ENCODE measurements at regions not wholly inside any gene's neighbourhood (a gene's known extent, or its start where the extent isn't known, plus 50 kb on each side); places are given as distances from the start of the nearest gene placed in this dataset.

GRCh38 chr2:132274000-132274399, 112.2 kb upstream of the ANKRD30BL start:
- TF ChIP-seq CTCF (IDR thresholded peaks at IDR 0.05) (no peak), POLR2A (IDR thresholded peaks at IDR 0.05) (no peak)
